A549 (cell line): ENCODE measurements at regions not wholly inside any gene's neighbourhood (a gene's known extent, or its start where the extent isn't known, plus 50 kb on each side); places are given as distances from the start of the nearest gene placed in this dataset.
"Not testable (repeated sequence)": the region's sequence is repeated elsewhere in the genome, so short reads cannot be mapped to it uniquely, and the experiment has no call there.

ENCODE experiments used
- ATAC-seq, 2 experiments: fragments of 200-7000 bp in 1 of 2; fragments of >200 bp in 1 of 2; cut with Nextera tagmentation in 1 of 2; cut with Tn5 transposase in 1 of 2; 3 replicates each; pipeline versions ENCODE4 v1.8.0 to v1.9.1; 2018 to 2020; ENCODE audit warnings: mild to moderate bottlenecking in 1 of 2, moderate library complexity in 1 of 2
- CTCF ChIA-PET: fragments of 300-600 bp; sonication (Branson Sonifier 250); formaldehyde crosslinking; extraction: SDS; loops from one replicate; lab custom pipeline; 2021; ENCODE audit warnings: antibody characterized with exemption, inconsistent platforms; lab: Yijun Ruan, JAX
- POLR2A ChIA-PET: fragments of 350-600 bp; formaldehyde crosslinking; extraction: SDS; loops from one replicate; lab custom pipeline; 2021; ENCODE audit warnings: antibody characterized with exemption, inconsistent platforms; lab: Yijun Ruan, JAX
- DNase-seq, 2 experiments: peaks; one replicate each; pipeline versions ENCODE4 v3.0.0 to v3.0.0-alpha.2; 2011 to 2016; ENCODE audit warnings: low read depth in 1 of 2, low spot score in 1 of 2
- FAIRE-seq: peaks from 2 replicates; lab custom pipeline; 2011; peaks lifted over from hg19 to GRCh38; lab: Jason Lieb, UNC
- H3K27ac ChIP-seq, 2 experiments: fragments of >200 bp; sonication (Bioruptor Twin); formaldehyde crosslinking; 3 replicates each; pipeline ENCODE4 v1.5.1; 2016 to 2017
- H3K4me1 ChIP-seq: fragments of >200 bp; sonication (Bioruptor Twin); formaldehyde crosslinking; 3 replicates; pipeline ENCODE4 v1.6.1; 2016
- H3K4me2 ChIP-seq: fragments of >200 bp; sonication (Bioruptor Twin); formaldehyde crosslinking; 3 replicates; pipeline ENCODE4 v1.6.1; 2016
- H3K4me3 ChIP-seq: fragments of >200 bp; sonication (Bioruptor Twin); formaldehyde crosslinking; 3 replicates; pipeline ENCODE4 v1.5.1; 2016
- H3K9me3 ChIP-seq: fragments of >200 bp; sonication (Bioruptor Twin); formaldehyde crosslinking; 3 replicates; pipeline ENCODE4 v1.6.1; 2016
- BCL3 ChIP-seq: fragments of >200 bp; sonication (Bioruptor Twin); formaldehyde crosslinking; IDR thresholded peaks from 3 replicates; pipeline ENCODE4 v1.6.1; 2016
- CBX2 ChIP-seq: fragments of 200-600 bp; sonication (generic); IDR thresholded peaks from 2 replicates; pipeline ENCODE4 v1.6.1; 2016; ENCODE audit warnings: low read depth, mild to moderate bottlenecking, borderline replicate concordance
- CHD2 ChIP-seq: fragments of 150-350 bp; IDR thresholded peaks from 2 replicates; pipeline ENCODE4 v1.6.1; 2014; ENCODE audit warnings: low read length; ENCODE audit not compliant: partially characterized antibody
- CHD4 ChIP-seq: fragments of 200-600 bp; sonication (generic); IDR thresholded peaks from 2 replicates; pipeline ENCODE4 v1.6.1; 2016; ENCODE audit warnings: antibody characterized with exemption, mild to moderate bottlenecking, borderline replicate concordance
- EHF ChIP-seq: fragments of 250-450 bp; sonication (Bioruptor Pico); IDR thresholded peaks from 2 replicates; pipeline ENCODE4 v1.5.0; 2020; ENCODE audit warnings: mild to moderate bottlenecking
- FOSB ChIP-seq: fragments of 250-450 bp; sonication (Bioruptor Pico); IDR thresholded peaks from 2 replicates; pipeline ENCODE4 v1.5.0; 2020; ENCODE audit warnings: mild to moderate bottlenecking, moderate library complexity
- FOSL2 ChIP-seq, 2 experiments: fragments of 450-650 bp in 1 of 2; fragments of >200 bp in 1 of 2; sonication (Bioruptor Twin) in 1 of 2; formaldehyde crosslinking; IDR thresholded peaks; 2 replicates each; pipeline versions ENCODE4 v1.5.0 to v1.6.1; 2016 to 2020; ENCODE audit warnings: mild to moderate bottlenecking in 1 of 2, moderate library complexity in 1 of 2
- HES2 ChIP-seq: fragments of >200 bp; sonication (Bioruptor Twin); formaldehyde crosslinking; IDR thresholded peaks from 2 replicates; pipeline ENCODE4 v1.6.1; 2016
- HEYL ChIP-seq: fragments of 250-450 bp; sonication (Bioruptor Pico); IDR thresholded peaks from 2 replicates; pipeline ENCODE4 v1.8.0; 2021; ENCODE audit warnings: mild to moderate bottlenecking, moderate library complexity
- HMGXB4 ChIP-seq: fragments of 250-450 bp; sonication (Bioruptor Pico); IDR thresholded peaks from 2 replicates; pipeline ENCODE4 v1.5.0; 2021; ENCODE audit warnings: mild to moderate bottlenecking, moderate library complexity, borderline replicate concordance
- HOXB13 ChIP-seq: fragments of 250-450 bp; sonication (Bioruptor Pico); IDR thresholded peaks from 2 replicates; pipeline ENCODE4 v1.5.0; 2020; ENCODE audit warnings: low read depth, mild to moderate bottlenecking, moderate library complexity
- HOXB5 ChIP-seq: fragments of 250-450 bp; sonication (Bioruptor Pico); IDR thresholded peaks from 2 replicates; pipeline ENCODE4 v1.5.0; 2020; ENCODE audit warnings: mild to moderate bottlenecking, moderate library complexity
- JUNB ChIP-seq: fragments of >200 bp; sonication (Bioruptor Twin); formaldehyde crosslinking; IDR thresholded peaks from 2 replicates; pipeline ENCODE4 v1.6.1; 2016
- MAX ChIP-seq: IDR thresholded peaks from 2 replicates; pipeline ENCODE4 v1.6.1; 2012
- MAZ ChIP-seq: fragments of 150-350 bp; IDR thresholded peaks from 2 replicates; pipeline ENCODE4 v1.6.1; 2014; ENCODE audit warnings: antibody characterized with exemption, low read depth, low read length, borderline replicate concordance
- NPAS2 ChIP-seq: fragments of 250-450 bp; sonication (Bioruptor Pico); IDR thresholded peaks from 2 replicates; pipeline ENCODE4 v1.8.0; 2022; ENCODE audit warnings: mild to moderate bottlenecking, moderate library complexity, borderline replicate concordance
- NR3C1 ChIP-seq: fragments of >200 bp; sonication (Bioruptor Twin); formaldehyde crosslinking; IDR thresholded peaks from 3 replicates; pipeline ENCODE4 v1.6.1; 2017
- POLR2A ChIP-seq: IDR thresholded peaks from 2 replicates; pipeline ENCODE4 v1.6.1; 2012; ENCODE audit warnings: mild to moderate bottlenecking, low read length
- POLR2AphosphoS2 ChIP-seq: conservative IDR thresholded peaks from 2 replicates; pipeline ENCODE4 v1.6.1; 2012; ENCODE audit warnings: low read length, improper control_type of control experiment, inconsistent platforms
- RCOR1 ChIP-seq: fragments of 150-350 bp; IDR thresholded peaks from 2 replicates; pipeline ENCODE4 v1.6.1; 2014; ENCODE audit warnings: antibody characterized with exemption, low read length, low read depth
- REST ChIP-seq: fragments of 200-600 bp; sonication (generic); IDR thresholded peaks from 2 replicates; pipeline ENCODE4 v1.6.1; 2016; ENCODE audit warnings: antibody characterized with exemption, mild to moderate bottlenecking, moderate library complexity
- RFX5 ChIP-seq: fragments of 450-650 bp; IDR thresholded peaks from 2 replicates; pipeline ENCODE4 v1.7.1; 2014; ENCODE audit warnings: antibody characterized with exemption, mild to moderate bottlenecking, moderate library complexity
- RNF2 ChIP-seq: fragments of 200-600 bp; sonication (generic); IDR thresholded peaks from 2 replicates; pipeline ENCODE4 v1.6.1; 2016; ENCODE audit warnings: low read depth, mild to moderate bottlenecking, antibody characterized with exemption, moderate library complexity, borderline replicate concordance
- SMC3 ChIP-seq: fragments of >200 bp; sonication (Bioruptor Twin); formaldehyde crosslinking; IDR thresholded peaks from 3 replicates; pipeline ENCODE4 v1.6.1; 2018; ENCODE audit warnings: inconsistent platforms
- ZC3H11A ChIP-seq: fragments of 450-650 bp; IDR thresholded peaks from 2 replicates; pipeline ENCODE4 v1.6.1; 2014; ENCODE audit warnings: antibody characterized with exemption, mild to moderate bottlenecking
- ZFP36 ChIP-seq: fragments of 450-650 bp; IDR thresholded peaks from 2 replicates; pipeline ENCODE4 v1.6.1; 2014; ENCODE audit warnings: borderline replicate concordance; ENCODE audit not compliant: partially characterized antibody
- WGBS: methylation state at CpG from one replicate; pipeline ENCODE4 v1.1.6; 2017; ENCODE audit errors: missing lambda C conversion rate; 5-methylcytosine and 5-hydroxymethylcytosine counted together

GRCh38 chr3:8050283-8050682, 451.3 kb upstream of the LMCD1 start:
- no peaks in the 10 kb centered on the region for H3K4me1 ChIP-seq
- DNase-seq = no peak
- H3K9me3 ChIP-seq = no peaks in the 10 kb centered on the region
- no peak overlapping the region for H3K4me3 ChIP-seq
- ChIA-PET POLR2A (no interaction called here), CTCF (no interaction called here)
- 38% methylated on average over 2 of the region's 2 CpGs for WGBS
- no peak for ATAC-seq
- H3K27ac ChIP-seq = no peak overlapping the region
- no peak for TF ChIP-seq JUNB
- TF ChIP-seq ZFP36 = no peak
- TF ChIP-seq SMC3 = no peak
- TF ChIP-seq ZC3H11A = no peak
- TF ChIP-seq MAZ = no peak
- no peak for TF ChIP-seq HOXB13
- no peak overlapping the region for H3K4me2 ChIP-seq
- no peak for FAIRE-seq

- Histone ChIP-seq H3K4me1 (no peaks in the 10 kb centered on the region), H3K9me3 (no peaks in the 10 kb centered on the region)
- ATAC-seq = no peak
- FAIRE-seq = no peak
- TF ChIP-seq CHD4 = no peak
- no peak for TF ChIP-seq JUNB
- no peak for TF ChIP-seq POLR2AphosphoS2
- TF ChIP-seq HEYL (CRISPR knock-in tag) = no peak
- no peak for TF ChIP-seq BCL3
- no peak for TF ChIP-seq HMGXB4
- no peak for TF ChIP-seq POLR2A
- TF ChIP-seq FOSL2 (IDR thresholded peaks at IDR 0.05) = no peak
- TF ChIP-seq FOSL2 (CRISPR knock-in tag; IDR thresholded peaks at IDR 0.05) = no peak
- TF ChIP-seq RCOR1 = no peak
- TF ChIP-seq RNF2 = no peak
- TF ChIP-seq NPAS2 (CRISPR knock-in tag) = no peak
- no peak for TF ChIP-seq CBX2
- no peak for TF ChIP-seq MAX
- TF ChIP-seq, all 56 proteins: peak for 0
- no peak for DNase-seq
- no peak overlapping the region for H3K27ac ChIP-seq
- ChIA-PET CTCF (interaction anchor here (0.5 to 0.8 kb wide), 2 partner anchors 14 to 363 kb away, joined by 3 read pairs; no protein-coding TSS in a partner anchor), POLR2A (no interaction called here)
- H3K4me2 ChIP-seq = no peak overlapping the region
- H3K4me3 ChIP-seq = no peak overlapping the region
- 27% methylated on average over 7 of the region's 7 CpGs for WGBS
Measured at GRCh38 chr3:8052659-8053058, 449.0 kb upstream of the LMCD1 start.

- WGBS = 0% methylated on average over 5 of the region's 9 CpGs
Measured at GRCh38 chr3:8068135-8068534, 433.5 kb upstream of the LMCD1 start.

GRCh38 chr3:8069471-8069870, 432.2 kb upstream of the LMCD1 start:
- Histone ChIP-seq H3K9me3 (no peaks in the 10 kb centered on the region), H3K4me2 (no peak overlapping the region), H3K4me1 (no peaks in the 10 kb centered on the region), H3K27ac (no peak overlapping the region), H3K4me3 (no peak overlapping the region)
- CTCF ChIA-PET = no interaction called here
- DNase-seq (no peak), FAIRE-seq (no peak), ATAC-seq (no peak)
- 0% methylated on average over 1 of the region's 1 CpG for WGBS
- POLR2A ChIA-PET = no interaction called here
- TF ChIP-seq EHF (CRISPR knock-in tag) (no peak), RCOR1 (no peak), JUNB (no peak), REST (no peak), HOXB5 (CRISPR knock-in tag) (no peak), NR3C1 (no peak), HES2 (no peak), CHD2 (no peak), RFX5 (no peak), FOSB (CRISPR knock-in tag) (no peak)

More at GRCh38 chr3:8068135-8068534, 433.5 kb upstream of the LMCD1 start:
- CTCF ChIA-PET, FAIRE-seq, H3K4me3 ChIP-seq, POLR2A ChIA-PET, H3K4me1 ChIP-seq, H3K9me3 ChIP-seq, ATAC-seq, DNase-seq, H3K27ac ChIP-seq, H3K4me2 ChIP-seq: not testable (repeated sequence)
